CD8-positive, alpha-beta memory T cell (primary cell): ENCODE measurements at regions not wholly inside any gene's neighbourhood (a gene's known extent, or its start where the extent isn't known, plus 50 kb on each side); places are given as distances from the start of the nearest gene placed in this dataset.

Source experiments
- CTCF ChIA-PET: fragments of 350-600 bp; sonication (Branson Sonifier 250); formaldehyde crosslinking; loops from one replicate; lab custom pipeline; 2021; ENCODE audit warnings: antibody characterized with exemption; lab: Charles Lee
- POLR2A ChIA-PET: fragments of 350-600 bp; sonication (Branson Sonifier 250); formaldehyde crosslinking; loops from one replicate; lab custom pipeline; 2021; ENCODE audit warnings: antibody characterized with exemption; lab: Charles Lee
- DNase-seq, 5 donors: peaks; one replicate each; pipeline versions ENCODE4 v3.0.0 to v3.0.0-alpha.2; 2020 to 2022; ENCODE audit warnings: mixed read lengths in 1 of 5
- H3K27ac ChIP-seq: one replicate; pipeline ENCODE4 v1.7.0; 2013; ENCODE audit warnings: low read depth, mild to moderate bottlenecking, low read length, moderate library complexity
- H3K27me3 ChIP-seq: 2 replicates; pipeline ENCODE4 v1.7.0; 2013; ENCODE audit warnings: low read length, mild to moderate bottlenecking; ENCODE audit not compliant: insufficient read depth, poor library complexity, severe bottlenecking
- H3K36me3 ChIP-seq: 2 replicates; pipeline ENCODE4 v1.7.0; 2013; ENCODE audit warnings: mild to moderate bottlenecking, low read length, moderate library complexity; ENCODE audit not compliant: insufficient read depth
- H3K4me1 ChIP-seq: 2 replicates; pipeline ENCODE4 v1.7.0; 2013; ENCODE audit warnings: mild to moderate bottlenecking, low read length, moderate library complexity; ENCODE audit not compliant: insufficient read depth
- H3K4me3 ChIP-seq: 2 replicates; pipeline ENCODE4 v1.7.0; 2013; ENCODE audit warnings: mild to moderate bottlenecking, low read length
- H3K9me3 ChIP-seq: 2 replicates; pipeline ENCODE4 v1.7.0; 2013; ENCODE audit warnings: mild to moderate bottlenecking, low read length
- H3K27ac Mint-ChIP-seq, 8 donors: one replicate each; pipeline ENCODE4 v1.8.0; 2020 to 2021; ENCODE audit warnings: mixed read lengths in 8 of 8, mild to moderate bottlenecking in 6 of 8, inconsistent platforms in 3 of 8, moderate library complexity in 3 of 8
- H3K27me3 Mint-ChIP-seq, 2 donors: one replicate each; pipeline ENCODE4 v1.8.0; 2020 to 2021; ENCODE audit warnings: mixed read lengths in 2 of 2, mild to moderate bottlenecking in 1 of 2, moderate library complexity in 1 of 2
- H3K36me3 Mint-ChIP-seq, 3 donors: one replicate each; pipeline ENCODE4 v1.8.0; 2020 to 2021; ENCODE audit warnings: mixed read lengths in 3 of 3, inconsistent platforms in 1 of 3, mild to moderate bottlenecking in 1 of 3
- H3K4me1 Mint-ChIP-seq, 3 donors: one replicate each; pipeline ENCODE4 v1.8.0; 2020 to 2021; ENCODE audit warnings: mixed read lengths in 3 of 3, inconsistent platforms in 1 of 3, mild to moderate bottlenecking in 1 of 3
- H3K4me3 Mint-ChIP-seq, 7 donors: one replicate each; pipeline ENCODE4 v1.8.0; 2020 to 2021; ENCODE audit warnings: mixed read lengths in 7 of 7, mild to moderate bottlenecking in 6 of 7, moderate library complexity in 4 of 7, inconsistent platforms in 2 of 7
- H3K9me3 Mint-ChIP-seq, 5 donors: one replicate each; pipeline ENCODE4 v1.8.0; 2020 to 2022; ENCODE audit warnings: mixed read lengths in 5 of 5, mild to moderate bottlenecking in 3 of 5, moderate library complexity in 2 of 5, inconsistent platforms in 1 of 5

GRCh38 chr11:43602670-43603069, 77.9 kb upstream of the HSD17B12 start:
- no peak overlapping the region for H3K4me3 Mint-ChIP-seq
- H3K4me1 ChIP-seq: no peaks in the 10 kb centered on the region
- H3K9me3 Mint-ChIP-seq: peaks cover 0 to 3% (median 0%) of the 10 kb centered on the region in 5 donors
- H3K4me3 ChIP-seq: no peak overlapping the region
- H3K9me3 ChIP-seq: no peaks in the 10 kb centered on the region
- ChIA-PET POLR2A (no interaction called here), CTCF (no interaction called here)
- no peaks in the 10 kb centered on the region for H3K36me3 Mint-ChIP-seq
- DNase-seq: no peak
- H3K27me3 Mint-ChIP-seq: peaks cover 18 to 53% of the 10 kb centered on the region in 2 donors
- H3K4me1 Mint-ChIP-seq: no peaks in the 10 kb centered on the region
- H3K27me3 ChIP-seq: no peaks in the 10 kb centered on the region
- no peak overlapping the region for H3K27ac Mint-ChIP-seq
- no peaks in the 10 kb centered on the region for H3K36me3 ChIP-seq
- no peak overlapping the region for H3K27ac ChIP-seq

- peaks cover 9 to 25% (median 17%) of the 10 kb centered on the region in 5 donors for H3K9me3 Mint-ChIP-seq
- no peak for DNase-seq
- CTCF ChIA-PET: interaction anchor here (0.7 kb wide), 1 partner anchor 1128 kb away, joined by 3 read pairs; no protein-coding TSS in a partner anchor
Measured at GRCh38 chr11:43614214-43614613, 66.3 kb upstream of the HSD17B12 start.

GRCh38 chr11:43619863-43620505, 60.6 kb upstream of the HSD17B12 start:
- ChIA-PET POLR2A (no interaction called here), CTCF (no interaction called here)
- DNase-seq: no peak
- Mint-ChIP-seq H3K4me1 (no peaks in the 10 kb centered on the region), H3K36me3 (peaks cover 0 to 3% (median 1%) of the 10 kb centered on the region in 3 donors), H3K9me3 (peaks cover 4 to 15% (median 4%) of the 10 kb centered on the region in 5 donors), H3K27me3 (peaks cover 17 to 43% of the 10 kb centered on the region in 2 donors), H3K27ac (no peak overlapping the region), H3K4me3 (no peak overlapping the region)
- Histone ChIP-seq H3K27me3 (no peaks in the 10 kb centered on the region), H3K9me3 (no peaks in the 10 kb centered on the region), H3K4me3 (no peak overlapping the region), H3K27ac (no peak overlapping the region), H3K4me1 (no peaks in the 10 kb centered on the region), H3K36me3 (no peaks in the 10 kb centered on the region)

More at GRCh38 chr11:43614214-43614613, 66.3 kb upstream of the HSD17B12 start:
- Mint-ChIP-seq H3K27ac (no peak overlapping the region), H3K36me3 (peaks cover 0 to 11% (median 0%) of the 10 kb centered on the region in 3 donors), H3K4me3 (no peak overlapping the region), H3K27me3 (peaks cover 12 to 38% of the 10 kb centered on the region in 2 donors), H3K4me1 (no peaks in the 10 kb centered on the region)
- Histone ChIP-seq H3K4me1 (no peaks in the 10 kb centered on the region), H3K27ac (no peak overlapping the region), H3K27me3 (no peaks in the 10 kb centered on the region), H3K4me3 (no peak overlapping the region), H3K9me3 (no peaks in the 10 kb centered on the region), H3K36me3 (no peaks in the 10 kb centered on the region)
- POLR2A ChIA-PET: no interaction called here

DNA sequence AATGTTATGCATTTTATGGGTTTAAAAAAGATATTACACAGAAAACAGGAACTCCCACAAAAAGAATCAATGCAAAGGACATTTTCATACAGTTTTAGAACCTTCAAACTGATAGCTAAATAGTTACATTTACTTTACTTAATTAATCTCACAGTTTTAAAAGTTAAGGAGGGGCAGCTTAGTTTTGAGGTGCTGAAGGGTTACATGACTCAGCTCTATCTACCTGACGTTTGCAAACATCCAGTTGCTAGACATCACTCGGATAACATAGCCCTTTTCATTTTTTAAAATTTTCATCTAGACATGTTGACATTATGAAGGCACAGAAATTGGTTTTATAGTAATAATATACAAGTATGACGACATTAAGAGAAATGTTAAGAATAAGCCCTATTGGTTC, 53.7 kb upstream of the HSD17B12 start:
- Histone ChIP-seq H3K4me3 (no peak overlapping the region), H3K4me1 (no peaks in the 10 kb centered on the region), H3K9me3 (no peaks in the 10 kb centered on the region), H3K27me3 (peaks cover 6% of the 10 kb centered on the region), H3K27ac (no peak overlapping the region), H3K36me3 (no peaks in the 10 kb centered on the region)
- Mint-ChIP-seq H3K9me3 (no peaks in the 10 kb centered on the region), H3K27me3 (peaks cover 14 to 45% of the 10 kb centered on the region in 2 donors), H3K4me1 (no peaks in the 10 kb centered on the region), H3K27ac (no peak overlapping the region), H3K36me3 (no peaks in the 10 kb centered on the region), H3K4me3 (no peak overlapping the region)
- POLR2A ChIA-PET: interaction anchor here (0.6 kb wide), 1 partner anchor 282 kb away, joined by 3 read pairs; no protein-coding TSS in a partner anchor
- CTCF ChIA-PET: no interaction called here
- no peak for DNase-seq
